Jurkat, Clone E6-1 (cell line): ENCODE measurements at regions not wholly inside any gene's neighbourhood (a gene's known extent, or its start where the extent isn't known, plus 50 kb on each side); places are given as distances from the start of the nearest gene placed in this dataset.

Experiments used
- DNase-seq: peaks from one replicate; pipeline ENCODE4 v3.0.0-alpha.2; 2011; ENCODE audit warnings: low read depth, low spot score
- H3K4me3 ChIP-seq: 2 replicates; pipeline ENCODE4 v1.5.1; 2011; ENCODE audit warnings: mild to moderate bottlenecking, low read length, control low read depth, moderate library complexity

GRCh38 chr20:48354320-48354876 is 473.4 kb downstream of the PREX1 start:
- H3K4me3 ChIP-seq = no peak overlapping the region
- DNase-seq = no peak

- no peak for DNase-seq
- no peak overlapping the region for H3K4me3 ChIP-seq
These were observed 475.2 kb downstream of the PREX1 start for GRCh38 chr20:48352628-48353027.

GRCh38 chr20:48352042-48352441 is 475.8 kb downstream of the PREX1 start:
- H3K4me3 ChIP-seq = no peak overlapping the region
- no peak for DNase-seq

- no peak for DNase-seq
- H3K4me3 ChIP-seq = no peak overlapping the region
These were observed 477.3 kb downstream of the PREX1 start for GRCh38 chr20:48350313-48350988.

- DNase-seq = no peak
These were observed 478.1 kb downstream of the PREX1 start for GRCh38 chr20:48349656-48350055.

GRCh38 chr20:48348022-48348421 is 479.8 kb downstream of the PREX1 start:
- DNase-seq = no peak
- H3K4me3 ChIP-seq = no peak overlapping the region

More at GRCh38 chr20:48349656-48350055, 478.1 kb downstream of the PREX1 start:
- no peak overlapping the region for H3K4me3 ChIP-seq

DNA sequence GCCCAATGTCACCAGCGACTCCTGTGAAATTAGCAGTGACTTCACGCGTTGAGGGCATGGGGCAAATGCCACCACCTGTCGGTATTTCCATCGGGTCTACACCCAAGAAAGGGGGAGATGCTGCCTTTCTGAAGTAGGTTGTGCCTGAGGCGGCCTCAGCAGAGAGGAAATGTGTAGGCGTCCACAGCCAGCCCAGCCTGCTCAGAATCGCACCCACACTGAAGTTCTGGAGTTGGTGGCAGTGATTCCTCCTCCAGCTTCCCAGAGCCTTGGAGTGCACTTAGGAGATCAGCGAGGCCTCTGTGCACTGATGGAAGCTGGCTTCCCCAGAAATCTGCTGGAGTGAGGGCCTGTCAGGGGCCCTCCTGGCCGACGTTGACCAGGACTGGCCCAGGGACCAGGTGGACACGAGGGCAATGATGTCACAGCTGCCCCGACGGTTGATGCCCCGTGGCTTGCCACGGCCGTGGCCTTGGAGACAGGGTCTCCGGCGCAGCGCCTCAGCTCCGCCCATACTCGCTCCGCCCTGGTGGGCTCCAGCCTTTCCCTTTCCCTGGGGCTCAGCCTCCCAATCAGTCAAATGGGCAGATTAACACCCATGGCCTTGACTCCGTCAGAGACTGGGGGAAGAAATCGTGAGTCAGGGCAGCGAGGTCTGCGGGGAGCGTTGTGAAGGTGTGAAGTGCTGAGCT is 484.8 kb downstream of the PREX1 start:
- no peak for DNase-seq
- no peak overlapping the region for H3K4me3 ChIP-seq

DNA sequence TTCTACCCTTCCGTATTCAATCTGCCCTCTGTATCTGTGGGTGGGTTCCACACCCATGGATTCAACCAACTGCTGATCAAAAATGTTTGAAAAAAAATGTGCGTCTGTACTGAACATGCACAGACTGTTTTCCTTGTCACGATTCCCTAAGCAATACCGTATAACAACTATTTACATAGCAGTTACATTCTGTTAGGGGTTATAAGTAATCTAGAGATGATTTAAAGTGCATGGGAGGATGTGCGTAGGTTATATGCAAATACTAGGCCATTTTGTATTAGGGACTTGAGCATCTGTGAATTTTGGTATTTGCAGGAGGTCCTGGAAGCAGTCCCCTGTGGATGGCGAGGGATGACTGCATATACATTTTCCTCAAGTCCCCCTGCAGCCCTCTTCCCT is 486.9 kb downstream of the PREX1 start:
- no peak overlapping the region for H3K4me3 ChIP-seq
- DNase-seq = no peak

DNA sequence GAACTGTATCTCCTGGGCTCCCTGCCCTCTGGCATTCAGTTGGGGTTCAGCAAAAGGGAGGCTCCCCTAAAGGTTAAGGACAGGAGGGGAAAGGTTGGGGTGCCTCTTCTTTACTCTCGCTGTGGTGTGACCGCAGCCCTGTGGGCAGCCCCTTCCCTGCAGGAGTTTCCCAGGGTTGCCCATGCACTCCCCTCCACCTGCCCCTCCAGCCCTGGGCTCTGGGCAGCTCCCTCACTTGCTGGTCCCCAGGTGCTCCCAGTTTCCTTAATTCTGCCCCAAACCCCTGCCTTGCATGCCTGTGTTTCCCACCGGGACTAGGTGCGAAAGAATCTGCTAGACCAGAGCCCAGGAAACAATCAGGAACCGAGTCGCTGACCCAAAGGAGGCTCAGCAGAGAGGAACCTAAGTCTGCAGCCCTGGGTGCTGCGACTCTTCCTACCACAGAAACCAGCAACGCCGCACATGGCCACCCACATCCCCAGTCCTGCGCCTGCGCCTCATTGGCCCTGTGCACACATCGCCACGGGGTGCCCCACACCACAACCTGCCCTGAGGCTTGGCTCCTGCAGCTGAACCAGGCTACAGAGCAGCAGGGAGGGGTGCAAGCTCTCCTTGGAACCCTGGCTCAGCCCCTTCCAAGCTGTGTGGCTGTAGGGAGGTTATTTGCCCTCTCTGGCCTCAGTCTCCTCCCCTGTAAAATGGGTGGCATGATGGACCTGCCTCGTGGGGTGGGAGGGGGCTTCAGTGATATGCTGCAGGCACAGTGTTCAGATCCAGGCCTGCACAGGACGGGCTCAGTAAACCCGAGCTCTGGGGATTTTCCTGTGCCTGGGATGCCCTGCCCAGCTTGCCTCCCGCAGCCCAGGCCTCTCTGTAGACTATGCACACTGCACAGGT is 487.6 kb downstream of the PREX1 start:
- H3K4me3 ChIP-seq = no peak overlapping the region
- peak; percentile 59 for DNase-seq

GRCh38 chr20:48339190-48339985 is 488.4 kb downstream of the PREX1 start:
- DNase-seq = no peak
- no peak overlapping the region for H3K4me3 ChIP-seq

GRCh38 chr20:48338717-48339116 is 489.1 kb downstream of the PREX1 start:
- DNase-seq = no peak
- H3K4me3 ChIP-seq = no peak overlapping the region

- no peak overlapping the region for H3K4me3 ChIP-seq
- DNase-seq = no peak
These were observed 491.2 kb downstream of the PREX1 start for GRCh38 chr20:48336597-48336996.

- DNase-seq = no peak
- no peak overlapping the region for H3K4me3 ChIP-seq
These were observed 492.3 kb downstream of the PREX1 start for GRCh38 chr20:48335308-48336050.

DNA sequence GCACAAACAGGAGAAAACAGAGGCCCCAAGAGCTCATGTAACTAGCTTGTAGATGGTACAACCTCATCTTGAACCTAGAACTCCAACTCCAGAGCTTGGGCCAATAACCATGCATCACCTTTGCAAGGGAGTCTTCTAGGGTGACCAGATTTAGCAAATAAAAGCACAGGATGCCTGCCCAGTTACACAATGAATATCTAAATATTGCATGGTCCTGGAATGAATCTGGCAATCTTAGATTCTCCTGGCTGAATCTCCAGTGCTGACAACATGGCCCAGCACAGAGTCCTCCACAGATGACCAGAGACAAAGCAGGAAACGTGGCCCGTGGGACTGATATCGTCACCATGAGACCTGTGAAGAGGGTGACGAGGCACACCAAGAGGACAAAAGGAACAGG is 494.1 kb downstream of the PREX1 start:
- no peak overlapping the region for H3K4me3 ChIP-seq
- no peak for DNase-seq

GRCh38 chr20:48332555-48332954 is 495.2 kb downstream of the PREX1 start:
- no peak overlapping the region for H3K4me3 ChIP-seq
- no peak for DNase-seq

DNA sequence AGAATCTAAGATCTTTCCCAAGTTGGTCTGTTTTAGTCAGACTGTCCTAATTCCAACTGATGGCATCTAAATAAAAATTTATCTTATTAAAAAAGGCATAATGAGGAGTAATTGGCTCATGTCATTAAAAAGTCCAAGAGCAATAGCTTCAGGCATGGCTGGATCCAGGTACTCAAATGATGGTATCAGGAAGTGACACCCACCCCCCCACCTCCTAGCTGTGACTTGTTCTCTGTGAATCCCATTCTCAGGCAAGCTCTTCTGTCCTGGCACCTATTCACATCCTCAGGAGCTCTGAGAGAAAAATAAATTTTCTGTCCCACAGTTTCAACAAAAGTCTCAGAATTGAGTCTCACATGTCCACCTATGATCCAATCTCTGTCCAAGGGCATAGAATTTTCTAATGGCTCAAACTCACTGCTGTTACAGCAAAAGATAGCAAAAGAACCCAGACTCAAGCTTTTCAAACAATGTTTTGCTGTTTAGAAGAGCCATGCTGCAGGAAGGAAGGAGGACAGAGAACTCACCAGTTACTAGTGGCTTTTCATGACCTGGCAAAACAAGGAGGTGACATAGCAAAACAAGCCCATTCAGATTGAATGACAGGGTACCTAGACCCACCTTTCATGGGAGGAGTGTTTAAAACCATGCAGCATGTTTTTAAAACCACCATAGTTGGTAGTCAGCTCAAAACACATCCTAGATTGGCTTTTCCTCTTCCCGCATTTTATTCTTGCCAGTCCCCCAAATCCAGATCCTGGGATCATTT is 496.1 kb downstream of the PREX1 start:
- no peak overlapping the region for H3K4me3 ChIP-seq
- DNase-seq = no peak
